ENCODE measurements at regions not wholly inside any gene's neighbourhood (a gene's known extent, or its start where the extent isn't known, plus 50 kb on each side); places are given as distances from the start of the nearest gene placed in this dataset.

DNA sequence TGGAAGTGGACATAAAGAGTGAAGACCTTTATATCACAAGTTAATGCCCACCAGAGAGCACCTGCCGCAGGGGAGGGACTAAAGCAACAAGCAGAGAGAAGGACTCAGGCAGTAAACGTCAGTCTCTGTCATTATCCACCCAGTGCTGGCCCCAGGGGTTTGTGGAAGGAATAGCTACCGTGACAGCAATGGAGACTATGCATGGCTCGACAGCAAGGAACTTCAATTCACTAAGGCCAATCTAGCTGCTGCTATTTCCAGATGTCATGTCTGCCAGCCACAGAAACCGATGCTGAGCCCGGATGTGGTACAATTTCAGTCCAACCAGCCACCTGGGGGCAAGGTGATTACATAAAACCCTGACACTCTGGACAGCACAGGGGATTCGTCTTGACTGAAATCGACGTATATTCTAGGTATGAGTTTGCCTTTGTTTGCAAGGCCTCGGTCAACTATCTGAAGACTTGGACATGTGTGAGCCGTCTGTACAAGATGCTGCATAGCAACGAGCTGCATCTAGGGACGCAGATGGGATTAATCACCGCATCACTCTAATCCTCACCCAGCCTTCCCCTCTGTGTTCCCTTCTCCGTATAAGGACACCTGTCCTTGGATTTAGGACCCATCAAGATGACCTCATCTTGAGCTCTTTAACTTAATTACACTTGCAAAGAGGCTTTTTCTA, 154.1 kb upstream of the SH3BP4 start:
- TF ChIP-seq, protein P1, sequence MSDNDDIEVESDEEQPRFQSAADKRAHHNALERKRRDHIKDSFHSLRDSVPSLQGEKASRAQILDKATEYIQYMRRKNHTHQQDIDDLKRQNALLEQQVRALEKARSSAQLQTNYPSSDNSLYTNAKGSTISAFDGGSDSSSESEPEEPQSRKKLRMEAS (IDR thresholded peaks at IDR 0.05) = no peak
- TF ChIP-seq, protein P2, sequence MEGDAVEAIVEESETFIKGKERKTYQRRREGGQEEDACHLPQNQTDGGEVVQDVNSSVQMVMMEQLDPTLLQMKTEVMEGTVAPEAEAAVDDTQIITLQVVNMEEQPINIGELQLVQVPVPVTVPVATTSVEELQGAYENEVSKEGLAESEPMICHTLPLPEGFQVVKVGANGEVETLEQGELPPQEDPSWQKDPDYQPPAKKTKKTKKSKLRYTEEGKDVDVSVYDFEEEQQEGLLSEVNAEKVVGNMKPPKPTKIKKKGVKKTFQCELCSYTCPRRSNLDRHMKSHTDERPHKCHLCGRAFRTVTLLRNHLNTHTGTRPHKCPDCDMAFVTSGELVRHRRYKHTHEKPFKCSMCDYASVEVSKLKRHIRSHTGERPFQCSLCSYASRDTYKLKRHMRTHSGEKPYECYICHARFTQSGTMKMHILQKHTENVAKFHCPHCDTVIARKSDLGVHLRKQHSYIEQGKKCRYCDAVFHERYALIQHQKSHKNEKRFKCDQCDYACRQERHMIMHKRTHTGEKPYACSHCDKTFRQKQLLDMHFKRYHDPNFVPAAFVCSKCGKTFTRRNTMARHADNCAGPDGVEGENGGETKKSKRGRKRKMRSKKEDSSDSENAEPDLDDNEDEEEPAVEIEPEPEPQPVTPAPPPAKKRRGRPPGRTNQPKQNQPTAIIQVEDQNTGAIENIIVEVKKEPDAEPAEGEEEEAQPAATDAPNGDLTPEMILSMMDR (IDR thresholded peaks at IDR 0.05) = no peak
- TF ChIP-seq CHD2 (IDR thresholded peaks at IDR 0.05; ENCODE audit: low read length, partially characterized antibody) (no peak), EP300 (IDR thresholded peaks at IDR 0.05) (no peak), POLR2A (IDR thresholded peaks at IDR 0.05; ENCODE audit: low read length) (no peak), RAD21 (conservative IDR thresholded peaks at IDR 0.05 in 1 of 2, IDR thresholded peaks at IDR 0.05 in 1 of 2) (no peak)
